A673 (cell line): ENCODE measurements at regions not wholly inside any gene's neighbourhood (a gene's known extent, or its start where the extent isn't known, plus 50 kb on each side); places are given as distances from the start of the nearest gene placed in this dataset.

Source experiments
- BruUV-seq: library from RNA; stranded (reverse); fragments of 400-500 nt; replicated peaks from 2 replicates; lab custom pipeline; 2021; lab: Mats Ljungman, UMichigan
- CTCF ChIA-PET: fragments of 300-600 bp; sonication (Branson Sonifier 250); formaldehyde crosslinking; loops from one replicate; lab custom pipeline; 2022; ENCODE audit warnings: antibody characterized with exemption; lab: Charles Lee
- POLR2A ChIA-PET: fragments of 300-600 bp; sonication (Branson Sonifier 250); formaldehyde crosslinking; loops from one replicate; lab custom pipeline; 2022; ENCODE audit warnings: antibody characterized with exemption; ENCODE audit not compliant: low non-redundant PET; lab: Charles Lee
- DNase-seq: peaks from one replicate; pipeline ENCODE4 v3.0.0-alpha.2; 2015; ENCODE audit warnings: low spot score
- H3K27ac ChIP-seq: fragments of 200-600 bp; sonication (generic); 2 replicates; pipeline ENCODE4 v1.5.1; 2016; ENCODE audit warnings: mixed run types, low read depth, mild to moderate bottlenecking, mixed read lengths, antibody characterized with exemption, low read length; ENCODE audit not compliant: poor library complexity, severe bottlenecking
- H3K27me3 ChIP-seq: fragments of 200-600 bp; sonication (generic); replicated peaks from 2 replicates; pipeline ENCODE4 v1.6.1; 2017; ENCODE audit warnings: mixed run types, low read depth, mild to moderate bottlenecking, mixed read lengths, antibody characterized with exemption, low read length; ENCODE audit not compliant: insufficient read depth, poor library complexity
- H3K36me3 ChIP-seq: fragments of 200-600 bp; sonication (generic); 2 replicates; pipeline ENCODE4 v1.6.1; 2016; ENCODE audit warnings: mixed run types, mild to moderate bottlenecking, mixed read lengths, antibody characterized with exemption, low read length; ENCODE audit not compliant: insufficient read depth, poor library complexity, severe bottlenecking
- H3K4me1 ChIP-seq: fragments of 200-600 bp; sonication (generic); 2 replicates; pipeline ENCODE4 v1.6.1; 2017; ENCODE audit warnings: mixed run types, mild to moderate bottlenecking, mixed read lengths, antibody characterized with exemption, low read length; ENCODE audit not compliant: insufficient read depth, poor library complexity, severe bottlenecking
- H3K4me3 ChIP-seq: fragments of 200-600 bp; sonication (generic); 2 replicates; pipeline ENCODE4 v1.5.1; 2016; ENCODE audit warnings: low read depth, mixed run types, mild to moderate bottlenecking, mixed read lengths, low read length; ENCODE audit not compliant: poor library complexity, severe bottlenecking
- H3K9me3 ChIP-seq: fragments of 200-600 bp; sonication (generic); 2 replicates; pipeline ENCODE4 v1.6.1; 2016; ENCODE audit warnings: mixed run types, low read depth, mild to moderate bottlenecking, mixed read lengths, antibody characterized with exemption, low read length; ENCODE audit not compliant: poor library complexity, severe bottlenecking
- CTCF ChIP-seq: fragments of 300-800, 200-600 bp; sonication (generic); conservative IDR thresholded peaks from 2 replicates; pipeline ENCODE4 v1.5.1; 2017; ENCODE audit warnings: low read depth, mild to moderate bottlenecking, antibody characterized with exemption, low read length, moderate library complexity, mixed read lengths
- EZH2 ChIP-seq: fragments of 200-600 bp; sonication (generic); IDR thresholded peaks from 2 replicates; pipeline ENCODE4 v1.6.1; 2017; ENCODE audit warnings: borderline replicate concordance, low read depth, mild to moderate bottlenecking, mixed read lengths, antibody characterized with exemption, low read length; ENCODE audit not compliant: poor library complexity, severe bottlenecking
- intact Hi-C: fragments of 100-400 bp; cut with micrococcal nuclease; formaldehyde crosslinking; loops from one replicate; pipeline ENCODE4 v1.10.0; 2022; ENCODE audit not compliant: unreplicated experiment

- BruUV-seq = no TSS peak
- TF ChIP-seq CTCF = no peak
- no peak for TF ChIP-seq EZH2
- CTCF ChIA-PET = interaction anchor here (0.6 kb wide), 1 partner anchor 1267 kb away, joined by 3 read pairs; no protein-coding TSS in a partner anchor
- no peak overlapping the region for H3K27ac ChIP-seq
- no peaks in the 10 kb centered on the region for H3K27me3 ChIP-seq
- H3K36me3 ChIP-seq = no peaks in the 10 kb centered on the region
- no peaks in the 10 kb centered on the region for H3K9me3 ChIP-seq
- peaks cover 22% of the 10 kb centered on the region for H3K4me1 ChIP-seq
- no peak overlapping the region for H3K4me3 ChIP-seq
- intact Hi-C loops = no loop called here
- POLR2A ChIA-PET = no interaction called here
- no peak for DNase-seq
These were observed 129.7 kb upstream of the MYCN start for GRCh38 chr2:15810477-15811150.

- no peak for TF ChIP-seq EZH2
- TF ChIP-seq CTCF = no peak
These were observed 129.0 kb upstream of the MYCN start for GRCh38 chr2:15811367-15811766.

GRCh38 chr2:15812187-15812780 lies 128.1 kb upstream of the MYCN start:
- H3K4me3 ChIP-seq = no peak overlapping the region
- H3K27me3 ChIP-seq = no peaks in the 10 kb centered on the region
- peaks cover 22% of the 10 kb centered on the region for H3K4me1 ChIP-seq
- ChIA-PET POLR2A (no interaction called here), CTCF (no interaction called here)
- H3K9me3 ChIP-seq = no peaks in the 10 kb centered on the region
- no peak overlapping the region for H3K27ac ChIP-seq
- intact Hi-C loops = no loop called here
- TF ChIP-seq CTCF (no peak), EZH2 (no peak)
- H3K36me3 ChIP-seq = no peaks in the 10 kb centered on the region
- no peak for DNase-seq
- BruUV-seq = no TSS peak

More at GRCh38 chr2:15811367-15811766, 129.0 kb upstream of the MYCN start:
- Histone ChIP-seq H3K27me3 (no peaks in the 10 kb centered on the region), H3K4me1 (peaks cover 22% of the 10 kb centered on the region), H3K4me3 (no peak overlapping the region), H3K36me3 (no peaks in the 10 kb centered on the region), H3K27ac (no peak overlapping the region), H3K9me3 (no peaks in the 10 kb centered on the region)
- DNase-seq = no peak
- ChIA-PET CTCF (interaction anchor here (0.6 kb wide), 1 partner anchor 1268 kb away, joined by 3 read pairs; no protein-coding TSS in a partner anchor), POLR2A (no interaction called here)
- no TSS peak for BruUV-seq
- intact Hi-C loops = no loop called here
